Adipocyte (in vitro differentiated cells): ENCODE measurements at regions not wholly inside any gene's neighbourhood (a gene's known extent, or its start where the extent isn't known, plus 50 kb on each side); places are given as distances from the start of the nearest gene placed in this dataset.

Experiments used
- DNase-seq: peaks from one replicate; pipeline ENCODE4 v3.0.0-alpha.2; 2015; ENCODE audit warnings: low read depth
- H3K27me3 ChIP-seq: replicated peaks from 2 replicates; pipeline ENCODE4 v1.7.0; 2013; ENCODE audit warnings: mild to moderate bottlenecking, low read length, moderate library complexity; ENCODE audit not compliant: control insufficient read depth, insufficient read depth
- H3K36me3 ChIP-seq: 2 replicates; pipeline ENCODE4 v1.7.0; 2013; ENCODE audit warnings: low read length, mild to moderate bottlenecking, moderate library complexity; ENCODE audit not compliant: control insufficient read depth, insufficient read depth, severe bottlenecking
- H3K4me1 ChIP-seq: 2 replicates; pipeline ENCODE4 v1.7.0; 2013; ENCODE audit warnings: mild to moderate bottlenecking, low read length, moderate library complexity; ENCODE audit not compliant: control insufficient read depth, insufficient read depth
- H3K4me3 ChIP-seq: 2 replicates; pipeline ENCODE4 v1.7.0; 2013; ENCODE audit warnings: mild to moderate bottlenecking, low read length, moderate library complexity
- H3K9ac ChIP-seq: 2 replicates; pipeline ENCODE4 v1.7.0; 2013; ENCODE audit warnings: mild to moderate bottlenecking, low read length, moderate library complexity
- H3K9me3 ChIP-seq: 2 replicates; pipeline ENCODE4 v1.7.0; 2013; ENCODE audit warnings: mild to moderate bottlenecking, low read length, moderate library complexity; ENCODE audit not compliant: control insufficient read depth

GRCh38 chr5:58150926-58151325 is 309.0 kb downstream of the PLK2 start:
- no peaks in the 10 kb centered on the region for H3K9me3 ChIP-seq
- no peak for DNase-seq
- no peak overlapping the region for H3K4me3 ChIP-seq
- no peaks in the 10 kb centered on the region for H3K36me3 ChIP-seq
- H3K27me3 ChIP-seq = no peaks in the 10 kb centered on the region
- no peak overlapping the region for H3K9ac ChIP-seq
- peaks cover 10% of the 10 kb centered on the region for H3K4me1 ChIP-seq

- Histone ChIP-seq H3K4me1 (peaks cover 10% of the 10 kb centered on the region), H3K4me3 (no peak overlapping the region), H3K27me3 (no peaks in the 10 kb centered on the region), H3K9me3 (no peaks in the 10 kb centered on the region), H3K9ac (no peak overlapping the region), H3K36me3 (no peaks in the 10 kb centered on the region)
- no peak for DNase-seq
These were observed 310.1 kb downstream of the PLK2 start for GRCh38 chr5:58149746-58150145.

- Histone ChIP-seq H3K4me1 (peaks cover 10% of the 10 kb centered on the region), H3K9ac (no peak overlapping the region), H3K27me3 (no peaks in the 10 kb centered on the region), H3K36me3 (no peaks in the 10 kb centered on the region), H3K9me3 (no peaks in the 10 kb centered on the region), H3K4me3 (no peak overlapping the region)
- DNase-seq = peak; percentile 15
These were observed 310.5 kb downstream of the PLK2 start for GRCh38 chr5:58149345-58149744.

- no peaks in the 10 kb centered on the region for H3K9me3 ChIP-seq
- no peak overlapping the region for H3K4me3 ChIP-seq
- no peak overlapping the region for H3K9ac ChIP-seq
- DNase-seq = no peak
- H3K27me3 ChIP-seq = no peaks in the 10 kb centered on the region
- H3K36me3 ChIP-seq = no peaks in the 10 kb centered on the region
- peaks cover 10% of the 10 kb centered on the region for H3K4me1 ChIP-seq
These were observed 311.6 kb downstream of the PLK2 start for GRCh38 chr5:58148254-58148775.

GRCh38 chr5:58145397-58145934 is 314.4 kb downstream of the PLK2 start:
- Histone ChIP-seq H3K9ac (no peak overlapping the region), H3K27me3 (no peaks in the 10 kb centered on the region), H3K36me3 (no peaks in the 10 kb centered on the region), H3K9me3 (no peaks in the 10 kb centered on the region), H3K4me3 (no peak overlapping the region), H3K4me1 (peaks cover 10% of the 10 kb centered on the region)
- no peak for DNase-seq

GRCh38 chr5:58143727-58144126 is 316.2 kb downstream of the PLK2 start:
- no peak overlapping the region for H3K9ac ChIP-seq
- no peaks in the 10 kb centered on the region for H3K27me3 ChIP-seq
- DNase-seq = no peak
- H3K36me3 ChIP-seq = no peaks in the 10 kb centered on the region
- H3K4me3 ChIP-seq = no peak overlapping the region
- H3K4me1 ChIP-seq = peaks cover 3% of the 10 kb centered on the region
- H3K9me3 ChIP-seq = no peaks in the 10 kb centered on the region

GRCh38 chr5:58143181-58143580 is 316.7 kb downstream of the PLK2 start:
- DNase-seq = no peak
- Histone ChIP-seq H3K4me1 (no peaks in the 10 kb centered on the region), H3K27me3 (no peaks in the 10 kb centered on the region), H3K36me3 (no peaks in the 10 kb centered on the region), H3K4me3 (no peak overlapping the region), H3K9ac (no peak overlapping the region), H3K9me3 (no peaks in the 10 kb centered on the region)

- no peaks in the 10 kb centered on the region for H3K36me3 ChIP-seq
These were observed 321.1 kb downstream of the PLK2 start for GRCh38 chr5:58138791-58139190.

GRCh38 chr5:58136406-58136805 is 323.5 kb downstream of the PLK2 start:
- Histone ChIP-seq H3K9me3 (no peaks in the 10 kb centered on the region), H3K27me3 (no peaks in the 10 kb centered on the region)

More at GRCh38 chr5:58138791-58139190, 321.1 kb downstream of the PLK2 start:
- Histone ChIP-seq H3K9me3 (no peaks in the 10 kb centered on the region), H3K9ac (no peak overlapping the region), H3K27me3 (no peaks in the 10 kb centered on the region), H3K4me1 (peaks cover 16% of the 10 kb centered on the region), H3K4me3 (no peak overlapping the region)
- DNase-seq = no peak

GRCh38 chr5:58135571-58136335 is 324.1 kb downstream of the PLK2 start:
- DNase-seq = peak; percentile 45
- Histone ChIP-seq H3K27me3 (no peaks in the 10 kb centered on the region), H3K36me3 (no peaks in the 10 kb centered on the region), H3K9me3 (no peaks in the 10 kb centered on the region), H3K4me1 (peaks cover 22% of the 10 kb centered on the region), H3K9ac (no peak overlapping the region), H3K4me3 (no peak overlapping the region)

More at GRCh38 chr5:58136406-58136805, 323.5 kb downstream of the PLK2 start:
- no peak for DNase-seq
- no peak overlapping the region for H3K4me3 ChIP-seq
- no peaks in the 10 kb centered on the region for H3K36me3 ChIP-seq
- H3K4me1 ChIP-seq = peaks cover 22% of the 10 kb centered on the region
- H3K9ac ChIP-seq = no peak overlapping the region

- H3K36me3 ChIP-seq = no peaks in the 10 kb centered on the region
- H3K4me3 ChIP-seq = no peak overlapping the region
- DNase-seq = peak; percentile 89
- no peaks in the 10 kb centered on the region for H3K9me3 ChIP-seq
- H3K9ac ChIP-seq = no peak overlapping the region
- no peaks in the 10 kb centered on the region for H3K27me3 ChIP-seq
- peaks cover 22% of the 10 kb centered on the region for H3K4me1 ChIP-seq
These were observed 326.1 kb downstream of the PLK2 start for GRCh38 chr5:58133631-58134296.
